Endothelial cell of umbilical vein (primary cell): ENCODE measurements at regions not wholly inside any gene's neighbourhood (a gene's known extent, or its start where the extent isn't known, plus 50 kb on each side); places are given as distances from the start of the nearest gene placed in this dataset.

Experiments
- BruUV-seq: library from RNA; stranded (reverse); fragments of 400-500 nt; replicated peaks from 2 replicates; lab custom pipeline; 2021; lab: Mats Ljungman, UMichigan
- CTCF ChIA-PET: fragments of 300-600, 350-600 bp; sonication (Branson Sonifier 250); formaldehyde crosslinking; loops from one replicate; lab custom pipeline; 2021; ENCODE audit warnings: antibody characterized with exemption, inconsistent platforms; lab: Charles Lee
- POLR2A ChIA-PET: fragments of 300-600, 350-600 bp; sonication (Branson Sonifier 250); formaldehyde crosslinking; loops from one replicate; lab custom pipeline; 2021; ENCODE audit warnings: antibody characterized with exemption, inconsistent platforms; lab: Charles Lee
- DNase-seq: peaks from one replicate; pipeline ENCODE4 v3.0.0-alpha.2; 2011; ENCODE audit warnings: low read depth, low spot score
- FAIRE-seq: peaks from 2 replicates; lab custom pipeline; 2011; peaks lifted over from hg19 to GRCh38; lab: Jason Lieb, UNC
- H2AFZ ChIP-seq: 2 replicates; pipeline ENCODE4 v1.6.0; 2012; ENCODE audit warnings: low read depth, low read length, control low read depth, inconsistent platforms
- H3K27ac ChIP-seq: 2 replicates; pipeline ENCODE4 v1.5.1; 2011; ENCODE audit warnings: low read depth, mild to moderate bottlenecking, control low read depth, low read length, moderate library complexity; ENCODE audit not compliant: insufficient read depth
- H3K27me3 ChIP-seq, 2 experiments: 2 replicates each; pipeline versions ENCODE4 v1.6.0 to v1.6.1; 2011; ENCODE audit warnings: low read length in 2 of 2, mixed read lengths in 1 of 2; ENCODE audit not compliant: control insufficient read depth in 2 of 2, insufficient read depth in 2 of 2
- H3K36me3 ChIP-seq, 2 experiments: 2 replicates in 1 of 2; 3 replicates in 1 of 2; pipeline ENCODE4 v1.5.1; 2011; ENCODE audit warnings: low read length in 2 of 2, mild to moderate bottlenecking in 1 of 2, moderate library complexity in 1 of 2; ENCODE audit not compliant: control insufficient read depth in 2 of 2, insufficient read depth in 2 of 2; ENCODE audit errors: extremely low read depth in 1 of 2
- H3K4me1 ChIP-seq: 3 replicates; pipeline ENCODE4 v1.5.1; 2011; ENCODE audit warnings: mild to moderate bottlenecking, low read length; ENCODE audit not compliant: control insufficient read depth, insufficient read depth; ENCODE audit errors: extremely low read depth
- H3K4me2 ChIP-seq: 2 replicates; pipeline ENCODE4 v1.6.1; 2011; ENCODE audit warnings: low read length, control low read depth, mixed read lengths; ENCODE audit not compliant: insufficient read depth
- H3K4me3 ChIP-seq, 3 experiments: fragments of 200-600 bp in 1 of 3; sonication (generic), shearing (Covaris generic) in 1 of 3; replicated peaks in 1 of 3; 2 replicates each; pipeline ENCODE4 v1.5.1; 2011 to 2016; ENCODE audit warnings: control low read depth in 3 of 3, low read length in 3 of 3, mild to moderate bottlenecking in 2 of 3, inconsistent platforms in 1 of 3, low read depth in 1 of 3, moderate library complexity in 1 of 3; ENCODE audit not compliant: insufficient read depth in 1 of 3
- H3K79me2 ChIP-seq: 2 replicates; pipeline ENCODE4 v1.6.0; 2012; ENCODE audit warnings: low read length, inconsistent platforms; ENCODE audit not compliant: control insufficient read depth, insufficient read depth
- H3K9ac ChIP-seq: replicated peaks from 2 replicates; pipeline ENCODE3; 2011; ENCODE audit warnings: low read length, control low read depth; ENCODE audit not compliant: insufficient read depth; ENCODE audit errors: extremely low read depth
- H3K9me1 ChIP-seq: replicated peaks from 3 replicates; pipeline ENCODE4 v1.6.0; 2011; ENCODE audit warnings: mild to moderate bottlenecking, low read length; ENCODE audit not compliant: control insufficient read depth, insufficient read depth; ENCODE audit errors: extremely low read depth
- H3K9me3 ChIP-seq: replicated peaks from 2 replicates; pipeline ENCODE4 v1.5.1; 2012; ENCODE audit warnings: low read length, inconsistent platforms; ENCODE audit not compliant: control insufficient read depth, insufficient read depth
- H4K20me1 ChIP-seq: replicated peaks from 2 replicates; pipeline ENCODE3; 2011; ENCODE audit warnings: mild to moderate bottlenecking, low read length; ENCODE audit not compliant: control insufficient read depth, insufficient read depth; ENCODE audit errors: extremely low read depth
- EZH2 ChIP-seq: IDR thresholded peaks from 2 replicates; pipeline ENCODE4 v1.6.1; 2012; ENCODE audit warnings: borderline replicate concordance, low read depth, mild to moderate bottlenecking, moderate library complexity, low read length, inconsistent platforms; ENCODE audit not compliant: severe bottlenecking
- FOS ChIP-seq: IDR thresholded peaks from 2 replicates; pipeline ENCODE4 v1.6.1; 2011; ENCODE audit warnings: mild to moderate bottlenecking, low read length, moderate library complexity, borderline replicate concordance; ENCODE audit not compliant: insufficient read depth
- GATA2 ChIP-seq: IDR thresholded peaks from 2 replicates; pipeline ENCODE4 v1.7.0; 2011; ENCODE audit warnings: low read depth, mild to moderate bottlenecking, moderate library complexity, mixed read lengths, low read length; ENCODE audit not compliant: insufficient read length, insufficient read depth
- JUN ChIP-seq: IDR thresholded peaks from 2 replicates; pipeline ENCODE4 v1.6.1; 2011; ENCODE audit warnings: borderline replicate concordance, low read depth; ENCODE audit not compliant: insufficient read length, insufficient read depth
- MYC ChIP-seq: IDR thresholded peaks from one replicate; pipeline ENCODE4 v1.6.1; 2011; ENCODE audit warnings: mild to moderate bottlenecking, low read depth, low read length
- POLR2A ChIP-seq: IDR thresholded peaks from 2 replicates; pipeline ENCODE4 v1.6.1; 2012; ENCODE audit warnings: low read depth, mild to moderate bottlenecking, control low read depth, low read length
- POLR2AphosphoS5 ChIP-seq: IDR thresholded peaks from 2 replicates; pipeline ENCODE4 v1.6.1; 2012; ENCODE audit warnings: low read depth, mild to moderate bottlenecking, control low read depth, low read length, moderate library complexity; ENCODE audit not compliant: insufficient read depth
- dilution Hi-C: fragments of 300-500 bp; cut with MboI; formaldehyde crosslinking; loops from one replicate; pipeline ENCODE4 v1.15.0; 2019; ENCODE audit warnings: low sequenced_read_pairs; ENCODE audit not compliant: extremely low pct_ligation_motif_present
- intact Hi-C: fragments of 100-400 bp; cut with micrococcal nuclease; formaldehyde crosslinking; loops from one replicate; pipeline ENCODE4 v1.10.0; 2022
- TF ChIP-seq, protein P1 (sequence below), 2 donors: IDR thresholded peaks; 1 replicate in 1 of 2; 2 replicates in 1 of 2; pipeline ENCODE4 v1.5.1; 2011; ENCODE audit warnings: low read length in 2 of 2, mild to moderate bottlenecking in 2 of 2, moderate library complexity in 2 of 2, control low read depth in 1 of 2, inconsistent platforms in 1 of 2, low read depth in 1 of 2; ENCODE audit not compliant: insufficient read depth in 1 of 2; ENCODE audit errors: extremely low read depth in 1 of 2
- TF ChIP-seq, protein P2 (sequence below): IDR thresholded peaks from 2 replicates; pipeline ENCODE4 v1.6.1; 2011; ENCODE audit not compliant: insufficient read depth, insufficient read length

DNA sequence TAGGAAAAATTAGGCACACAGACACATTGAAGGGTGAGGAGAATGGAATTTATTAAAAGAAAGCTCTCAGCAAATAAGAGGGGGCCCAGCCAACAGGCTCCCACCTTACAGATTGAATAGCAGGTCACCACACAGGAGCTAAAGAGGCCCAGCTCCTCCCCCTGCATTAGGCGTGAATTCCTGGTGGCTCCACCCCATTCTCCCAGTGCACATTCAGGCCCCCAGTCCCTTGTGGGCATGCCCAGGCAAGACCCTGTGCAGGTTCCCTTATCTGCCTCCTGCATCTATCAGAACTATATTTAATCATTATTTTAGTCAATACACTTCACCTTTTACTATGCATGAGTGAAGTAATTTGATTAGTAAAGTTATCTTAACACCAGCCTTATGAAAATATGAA is 856.3 kb upstream of the NDST4 start:
- BruUV-seq, result no TSS peak
- dilution Hi-C loops (no loop called here), intact Hi-C loops (no loop called here)
- no peak for DNase-seq
- no peaks in the 10 kb centered on the region for H3K9me1 ChIP-seq
- CTCF ChIA-PET, result no interaction called here
- no peaks in the 10 kb centered on the region for H3K4me1 ChIP-seq
- H3K9ac ChIP-seq, result no peak overlapping the region
- no peaks in the 10 kb centered on the region for H4K20me1 ChIP-seq
- H3K9me3 ChIP-seq, result no peaks in the 10 kb centered on the region
- no peak overlapping the region for H2AFZ ChIP-seq
- TF ChIP-seq, protein P1, sequence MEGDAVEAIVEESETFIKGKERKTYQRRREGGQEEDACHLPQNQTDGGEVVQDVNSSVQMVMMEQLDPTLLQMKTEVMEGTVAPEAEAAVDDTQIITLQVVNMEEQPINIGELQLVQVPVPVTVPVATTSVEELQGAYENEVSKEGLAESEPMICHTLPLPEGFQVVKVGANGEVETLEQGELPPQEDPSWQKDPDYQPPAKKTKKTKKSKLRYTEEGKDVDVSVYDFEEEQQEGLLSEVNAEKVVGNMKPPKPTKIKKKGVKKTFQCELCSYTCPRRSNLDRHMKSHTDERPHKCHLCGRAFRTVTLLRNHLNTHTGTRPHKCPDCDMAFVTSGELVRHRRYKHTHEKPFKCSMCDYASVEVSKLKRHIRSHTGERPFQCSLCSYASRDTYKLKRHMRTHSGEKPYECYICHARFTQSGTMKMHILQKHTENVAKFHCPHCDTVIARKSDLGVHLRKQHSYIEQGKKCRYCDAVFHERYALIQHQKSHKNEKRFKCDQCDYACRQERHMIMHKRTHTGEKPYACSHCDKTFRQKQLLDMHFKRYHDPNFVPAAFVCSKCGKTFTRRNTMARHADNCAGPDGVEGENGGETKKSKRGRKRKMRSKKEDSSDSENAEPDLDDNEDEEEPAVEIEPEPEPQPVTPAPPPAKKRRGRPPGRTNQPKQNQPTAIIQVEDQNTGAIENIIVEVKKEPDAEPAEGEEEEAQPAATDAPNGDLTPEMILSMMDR (IDR thresholded peaks at IDR 0.05; ENCODE audit: extremely low read depth in 1 of 2, insufficient read depth in 1 of 2, low read depth in 1 of 2, low read length in 2 of 2), result no peak
- no peaks in the 10 kb centered on the region for H3K27me3 ChIP-seq
- no peaks in the 10 kb centered on the region for H3K79me2 ChIP-seq
- H3K4me2 ChIP-seq, result no peak overlapping the region
- H3K27ac ChIP-seq, result no peak overlapping the region
- FAIRE-seq, result no peak
- POLR2A ChIA-PET, result no interaction called here
- H3K4me3 ChIP-seq, result no peak overlapping the region
- no peaks in the 10 kb centered on the region for H3K36me3 ChIP-seq

DNA sequence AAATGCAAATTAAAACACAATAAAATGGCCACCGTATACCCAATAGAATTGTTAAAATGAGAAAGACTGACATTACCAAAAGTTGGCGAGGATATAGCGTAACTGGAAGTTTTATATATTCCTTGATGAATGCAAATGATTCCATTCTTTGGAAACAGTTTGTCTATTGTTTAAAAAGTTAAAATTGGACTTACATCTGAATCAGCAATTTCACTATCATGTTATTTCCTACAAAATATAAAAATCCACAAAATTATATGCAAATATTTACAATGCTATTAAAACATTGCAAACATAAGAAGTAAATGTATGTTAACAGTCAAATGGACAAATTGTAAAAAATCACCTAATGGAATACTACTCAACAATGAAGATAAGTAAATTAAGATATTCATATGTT is 852.2 kb upstream of the NDST4 start:
- H3K27me3 ChIP-seq, result no peaks in the 10 kb centered on the region
- H3K4me3 ChIP-seq, result no peak overlapping the region
- ChIA-PET CTCF (no interaction called here), POLR2A (no interaction called here)
- TF ChIP-seq, protein P2, sequence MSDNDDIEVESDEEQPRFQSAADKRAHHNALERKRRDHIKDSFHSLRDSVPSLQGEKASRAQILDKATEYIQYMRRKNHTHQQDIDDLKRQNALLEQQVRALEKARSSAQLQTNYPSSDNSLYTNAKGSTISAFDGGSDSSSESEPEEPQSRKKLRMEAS, result no peak
- TF ChIP-seq JUN (no peak), FOS (no peak), POLR2A (no peak), POLR2AphosphoS5 (no peak), MYC (no peak), GATA2 (no peak), EZH2 (no peak)
- TF ChIP-seq, protein P1 (IDR thresholded peaks at IDR 0.05; ENCODE audit: extremely low read depth in 1 of 2, insufficient read depth in 1 of 2, low read depth in 1 of 2, low read length in 2 of 2), result no peak
- H3K9me3 ChIP-seq, result no peaks in the 10 kb centered on the region
- intact Hi-C loops (no loop called here), dilution Hi-C loops (no loop called here)
- no peaks in the 10 kb centered on the region for H3K79me2 ChIP-seq
- no peak overlapping the region for H3K9ac ChIP-seq
- H3K9me1 ChIP-seq, result no peaks in the 10 kb centered on the region
- H3K36me3 ChIP-seq, result no peaks in the 10 kb centered on the region
- FAIRE-seq, result no peak
- no peaks in the 10 kb centered on the region for H4K20me1 ChIP-seq
- no peak for DNase-seq
- no peak overlapping the region for H3K27ac ChIP-seq
- no TSS peak for BruUV-seq
- no peak overlapping the region for H3K4me2 ChIP-seq
- H3K4me1 ChIP-seq, result no peaks in the 10 kb centered on the region
- no peak overlapping the region for H2AFZ ChIP-seq
